GM12891 (cell line): ENCODE measurements at regions not wholly inside any gene's neighbourhood (a gene's known extent, or its start where the extent isn't known, plus 50 kb on each side); places are given as distances from the start of the nearest gene placed in this dataset.

Experiments
- PAX5 ChIP-seq: IDR thresholded peaks from 2 replicates; pipeline ENCODE4 v1.6.1; 2011; ENCODE audit warnings: low read length, moderate library complexity, mild to moderate bottlenecking; ENCODE audit not compliant: insufficient read depth, severe bottlenecking
- POLR2A ChIP-seq: IDR thresholded peaks from 2 replicates; pipeline ENCODE4 v1.6.1; 2011; ENCODE audit warnings: low read depth, low read length, control low read depth
- POLR2AphosphoS5 ChIP-seq: IDR thresholded peaks from 2 replicates; pipeline ENCODE4 v1.6.1; 2011; ENCODE audit warnings: low read depth, low read length, control low read depth
- SPI1 ChIP-seq: IDR thresholded peaks from 2 replicates; pipeline ENCODE4 v1.6.1; 2011; ENCODE audit warnings: low read depth, low read length, control low read depth
- TAF1 ChIP-seq: IDR thresholded peaks from 2 replicates; pipeline ENCODE4 v1.6.1; 2011; ENCODE audit warnings: low read depth, low read length, control low read depth

GRCh38 chrY:8489880-8490630 lies 847.2 kb upstream of the TSPY4 start:
- TF ChIP-seq POLR2A (no peak), POLR2AphosphoS5 (no peak), TAF1 (no peak), PAX5 (no peak), SPI1 (no peak)
